SU-DHL-6 (cell line): ENCODE measurements at regions not wholly inside any gene's neighbourhood (a gene's known extent, or its start where the extent isn't known, plus 50 kb on each side); places are given as distances from the start of the nearest gene placed in this dataset.

Source experiments
- CTCF ChIP-seq: fragments of 200-600 bp; sonication (generic); IDR thresholded peaks from one replicate; pipeline ENCODE4 v1.5.1; 2017; ENCODE audit warnings: antibody characterized with exemption, mild to moderate bottlenecking, low read length, moderate library complexity; ENCODE audit not compliant: insufficient read depth, poor library complexity, severe bottlenecking
- EZH2phosphoT487 ChIP-seq: fragments of 200-600 bp; sonication (generic), shearing (Covaris generic); conservative IDR thresholded peaks from 2 replicates; pipeline ENCODE4 v1.6.1; 2018; ENCODE audit warnings: mild to moderate bottlenecking, antibody characterized with exemption, low read length, moderate library complexity, mixed read lengths

- TF ChIP-seq CTCF = no peak
- no peak for TF ChIP-seq EZH2phosphoT487
Measured at GRCh38 chr3:164267053-164267452, 811.2 kb downstream of the SI start.
